Progenitor cell of endocrine pancreas (in vitro differentiated cells): ENCODE measurements at regions not wholly inside any gene's neighbourhood (a gene's known extent, or its start where the extent isn't known, plus 50 kb on each side); places are given as distances from the start of the nearest gene placed in this dataset.

Experiments
- DNase-seq: peaks from one replicate; pipeline ENCODE4 v3.0.0; 2021; ENCODE audit warnings: low spot score; ENCODE audit not compliant: unreplicated experiment
- H3K27ac Mint-ChIP-seq: 2 replicates; pipeline ENCODE4 v1.8.0; 2021; ENCODE audit warnings: mild to moderate bottlenecking, moderate library complexity, mixed read lengths
- H3K27me3 Mint-ChIP-seq: 2 replicates; pipeline ENCODE4 v1.8.0; 2021; ENCODE audit warnings: mixed read lengths
- H3K36me3 Mint-ChIP-seq: 2 replicates; pipeline ENCODE4 v1.8.0; 2022; ENCODE audit warnings: mixed read lengths; ENCODE audit not compliant: insufficient read depth
- H3K4me1 Mint-ChIP-seq: 2 replicates; pipeline ENCODE4 v1.8.0; 2021; ENCODE audit warnings: low read depth, mixed read lengths
- H3K4me3 Mint-ChIP-seq: 2 replicates; pipeline ENCODE4 v1.8.0; 2021; ENCODE audit warnings: low read depth, mild to moderate bottlenecking, moderate library complexity, mixed read lengths
- H3K9me3 Mint-ChIP-seq: 2 replicates; pipeline ENCODE4 v1.8.0; 2021; ENCODE audit warnings: low read depth, mixed read lengths
- CTCF ChIP-seq: fragments of 200-600 bp; sonication (generic); IDR thresholded peaks from one replicate; pipeline ENCODE4 v1.5.0; 2021; ENCODE audit warnings: antibody characterized with exemption, mild to moderate bottlenecking; ENCODE audit not compliant: unreplicated experiment

GRCh38 chrX:125977851-125978250 is 188.2 kb downstream of the DCAF12L2 start:
- no peaks in the 10 kb centered on the region for H3K4me1 Mint-ChIP-seq
- no peaks in the 10 kb centered on the region for H3K27me3 Mint-ChIP-seq
- no peak overlapping the region for H3K4me3 Mint-ChIP-seq
- H3K27ac Mint-ChIP-seq = no peak overlapping the region
- DNase-seq = no peak
- no peaks in the 10 kb centered on the region for H3K9me3 Mint-ChIP-seq
- no peak for TF ChIP-seq CTCF
- no peaks in the 10 kb centered on the region for H3K36me3 Mint-ChIP-seq

DNA sequence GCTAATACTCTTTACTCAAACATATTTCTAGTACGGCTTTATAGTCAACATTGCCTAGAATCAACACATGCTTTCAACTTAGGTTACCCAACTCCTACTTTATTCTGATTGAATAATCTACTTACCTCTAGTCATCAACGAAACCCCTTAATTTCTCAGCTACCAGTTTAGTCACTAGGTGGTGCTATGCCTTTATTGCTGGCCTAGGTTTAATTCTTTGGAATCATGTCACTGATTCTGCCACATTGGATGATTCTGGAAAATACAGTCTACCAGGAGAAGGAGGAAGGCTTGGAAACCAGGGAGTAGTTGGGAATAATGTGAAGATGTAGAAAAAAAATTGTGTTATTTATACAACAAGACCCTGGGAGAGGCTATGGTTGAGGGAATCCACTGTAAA is 167.7 kb downstream of the DCAF12L2 start:
- Mint-ChIP-seq H3K27ac (no peak overlapping the region), H3K4me1 (no peaks in the 10 kb centered on the region), H3K27me3 (no peaks in the 10 kb centered on the region), H3K9me3 (no peaks in the 10 kb centered on the region), H3K36me3 (no peaks in the 10 kb centered on the region), H3K4me3 (no peak overlapping the region)
- TF ChIP-seq CTCF = peak; percentile 77
- DNase-seq = no peak

DNA sequence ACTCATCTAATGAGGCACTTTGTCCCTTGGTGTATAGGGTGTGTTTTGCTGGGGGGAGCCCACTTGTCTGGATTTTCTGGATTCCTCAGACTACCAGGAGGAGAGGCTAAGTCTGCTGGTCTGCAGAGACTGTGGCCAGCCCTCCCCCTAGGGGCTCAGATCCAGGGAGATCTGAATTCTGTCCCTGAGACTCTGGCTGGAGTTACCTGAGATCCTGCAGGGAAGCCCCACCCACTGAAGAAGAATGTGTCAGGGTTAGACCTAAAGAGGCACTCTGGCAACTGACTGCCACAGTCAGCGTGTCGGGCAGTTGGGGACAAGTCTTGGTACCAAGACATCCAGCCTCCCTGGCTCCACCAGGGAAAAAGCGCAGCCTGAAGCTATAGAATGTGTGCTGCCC is 138.9 kb downstream of the DCAF12L2 start:
- DNase-seq = no peak
- H3K4me3 Mint-ChIP-seq = no peak overlapping the region
- no peaks in the 10 kb centered on the region for H3K9me3 Mint-ChIP-seq
- H3K4me1 Mint-ChIP-seq = peaks cover 2% of the 10 kb centered on the region
- H3K27ac Mint-ChIP-seq = no peak overlapping the region
- TF ChIP-seq CTCF = no peak
- no peaks in the 10 kb centered on the region for H3K27me3 Mint-ChIP-seq
- no peaks in the 10 kb centered on the region for H3K36me3 Mint-ChIP-seq

GRCh38 chrX:126030021-126030420 is 136.1 kb downstream of the DCAF12L2 start:
- no peaks in the 10 kb centered on the region for H3K9me3 Mint-ChIP-seq
- peaks cover 2% of the 10 kb centered on the region for H3K4me1 Mint-ChIP-seq
- no peak overlapping the region for H3K4me3 Mint-ChIP-seq
- H3K27ac Mint-ChIP-seq = no peak overlapping the region
- no peak for DNase-seq
- no peaks in the 10 kb centered on the region for H3K36me3 Mint-ChIP-seq
- TF ChIP-seq CTCF = no peak
- no peaks in the 10 kb centered on the region for H3K27me3 Mint-ChIP-seq

GRCh38 chrX:126063984-126064383 is 102.1 kb downstream of the DCAF12L2 start:
- no peak for DNase-seq
- no peaks in the 10 kb centered on the region for H3K27me3 Mint-ChIP-seq
- no peaks in the 10 kb centered on the region for H3K36me3 Mint-ChIP-seq
- no peak overlapping the region for H3K4me3 Mint-ChIP-seq
- H3K4me1 Mint-ChIP-seq = no peaks in the 10 kb centered on the region
- TF ChIP-seq CTCF = no peak
- H3K27ac Mint-ChIP-seq = no peak overlapping the region
- H3K9me3 Mint-ChIP-seq = no peaks in the 10 kb centered on the region
